WERI-Rb-1 (cell line): ENCODE measurements at regions not wholly inside any gene's neighbourhood (a gene's known extent, or its start where the extent isn't known, plus 50 kb on each side); places are given as distances from the start of the nearest gene placed in this dataset.

Source experiments
- DNase-seq: peaks from one replicate; pipeline ENCODE4 v3.0.0-alpha.2; 2020
- H3K27ac ChIP-seq: fragments of 250-450 bp; sonication (Bioruptor Pico); 2 replicates; pipeline ENCODE4 v1.5.1; 2020; ENCODE audit warnings: mild to moderate bottlenecking, moderate library complexity
- H3K27me3 ChIP-seq: fragments of 250-450 bp; sonication (Bioruptor Pico); 2 replicates; pipeline ENCODE4 v1.5.1; 2021; ENCODE audit warnings: mild to moderate bottlenecking, low read depth, moderate library complexity; ENCODE audit not compliant: insufficient read depth, severe bottlenecking
- H3K36me3 ChIP-seq: fragments of 250-450 bp; sonication (Bioruptor Pico); 2 replicates; pipeline ENCODE4 v1.5.1; 2020; ENCODE audit warnings: mild to moderate bottlenecking, moderate library complexity
- H3K4me3 ChIP-seq: 2 replicates; pipeline ENCODE4 v1.5.1; 2011; ENCODE audit warnings: low read depth, mild to moderate bottlenecking, control low read depth, low read length
- H3K9me3 ChIP-seq: fragments of 250-450 bp; sonication (Bioruptor Pico); 2 replicates; pipeline ENCODE4 v1.5.1; 2021; ENCODE audit warnings: mild to moderate bottlenecking, moderate library complexity; ENCODE audit not compliant: severe bottlenecking
- TF ChIP-seq, protein P1 (sequence below): IDR thresholded peaks from 2 replicates; pipeline ENCODE4 v1.5.1; 2011; ENCODE audit warnings: low read depth, mild to moderate bottlenecking, control low read depth, inconsistent platforms, low read length

- TF ChIP-seq, protein P1, sequence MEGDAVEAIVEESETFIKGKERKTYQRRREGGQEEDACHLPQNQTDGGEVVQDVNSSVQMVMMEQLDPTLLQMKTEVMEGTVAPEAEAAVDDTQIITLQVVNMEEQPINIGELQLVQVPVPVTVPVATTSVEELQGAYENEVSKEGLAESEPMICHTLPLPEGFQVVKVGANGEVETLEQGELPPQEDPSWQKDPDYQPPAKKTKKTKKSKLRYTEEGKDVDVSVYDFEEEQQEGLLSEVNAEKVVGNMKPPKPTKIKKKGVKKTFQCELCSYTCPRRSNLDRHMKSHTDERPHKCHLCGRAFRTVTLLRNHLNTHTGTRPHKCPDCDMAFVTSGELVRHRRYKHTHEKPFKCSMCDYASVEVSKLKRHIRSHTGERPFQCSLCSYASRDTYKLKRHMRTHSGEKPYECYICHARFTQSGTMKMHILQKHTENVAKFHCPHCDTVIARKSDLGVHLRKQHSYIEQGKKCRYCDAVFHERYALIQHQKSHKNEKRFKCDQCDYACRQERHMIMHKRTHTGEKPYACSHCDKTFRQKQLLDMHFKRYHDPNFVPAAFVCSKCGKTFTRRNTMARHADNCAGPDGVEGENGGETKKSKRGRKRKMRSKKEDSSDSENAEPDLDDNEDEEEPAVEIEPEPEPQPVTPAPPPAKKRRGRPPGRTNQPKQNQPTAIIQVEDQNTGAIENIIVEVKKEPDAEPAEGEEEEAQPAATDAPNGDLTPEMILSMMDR: no peak
- H3K27me3 ChIP-seq: no peaks in the 10 kb centered on the region
- H3K4me3 ChIP-seq: no peak overlapping the region
- no peaks in the 10 kb centered on the region for H3K36me3 ChIP-seq
- H3K9me3 ChIP-seq: no peaks in the 10 kb centered on the region
- H3K27ac ChIP-seq: no peak overlapping the region
- no peak for DNase-seq
Measured at GRCh38 chr5:103397739-103398581, 139.4 kb downstream of the MACIR start.

GRCh38 chr5:103394676-103395075 is 136.1 kb downstream of the MACIR start:
- no peaks in the 10 kb centered on the region for H3K27me3 ChIP-seq
- no peaks in the 10 kb centered on the region for H3K9me3 ChIP-seq
- no peak overlapping the region for H3K27ac ChIP-seq
- DNase-seq: no peak
- TF ChIP-seq, protein P1: no peak
- no peak overlapping the region for H3K4me3 ChIP-seq
- no peaks in the 10 kb centered on the region for H3K36me3 ChIP-seq

- Histone ChIP-seq H3K4me3 (no peak overlapping the region), H3K9me3 (no peaks in the 10 kb centered on the region), H3K27ac (no peak overlapping the region), H3K36me3 (no peaks in the 10 kb centered on the region), H3K27me3 (no peaks in the 10 kb centered on the region)
- TF ChIP-seq, protein P1: no peak
- DNase-seq: no peak
Measured at GRCh38 chr5:103393101-103393754, 134.7 kb downstream of the MACIR start.

GRCh38 chr5:103391659-103392058 is 133.1 kb downstream of the MACIR start:
- Histone ChIP-seq H3K36me3 (no peaks in the 10 kb centered on the region), H3K27ac (no peak overlapping the region), H3K4me3 (no peak overlapping the region), H3K27me3 (no peaks in the 10 kb centered on the region), H3K9me3 (no peaks in the 10 kb centered on the region)
- DNase-seq: no peak
- TF ChIP-seq, protein P1: no peak

DNA sequence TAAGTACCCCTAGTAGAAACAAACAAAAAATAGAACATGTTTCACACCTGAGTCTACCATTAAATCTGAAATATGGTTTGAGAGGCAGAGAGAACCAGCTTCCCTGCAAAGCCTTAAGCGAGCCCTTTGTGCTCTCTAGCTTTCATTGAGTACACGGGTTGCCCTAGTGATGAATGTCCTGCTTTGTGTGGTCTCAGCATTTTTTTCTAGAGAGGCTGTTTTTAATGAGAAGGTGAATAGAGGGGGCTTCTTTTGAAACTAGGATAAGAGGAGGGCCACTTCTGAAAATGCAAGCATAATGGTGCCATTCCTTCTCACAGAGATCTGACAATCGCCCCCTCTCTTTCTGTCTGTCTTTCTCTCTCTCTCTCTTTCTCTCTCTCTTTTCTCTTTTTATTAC is 131.3 kb downstream of the MACIR start:
- Histone ChIP-seq H3K4me3 (no peak overlapping the region), H3K27me3 (no peaks in the 10 kb centered on the region), H3K9me3 (no peaks in the 10 kb centered on the region), H3K36me3 (no peaks in the 10 kb centered on the region), H3K27ac (no peak overlapping the region)
- TF ChIP-seq, protein P1: no peak
- DNase-seq: no peak
